Endothelial cell (in vitro differentiated cells): ENCODE measurements at regions not wholly inside any gene's neighbourhood (a gene's known extent, or its start where the extent isn't known, plus 50 kb on each side); places are given as distances from the start of the nearest gene placed in this dataset.

Experiments used
- DNase-seq: peaks from one replicate; pipeline ENCODE4 v3.0.0; 2021; ENCODE audit warnings: low spot score
- H3K27ac Mint-ChIP-seq: one replicate; pipeline ENCODE4 v1.8.0; 2021; ENCODE audit warnings: mixed read lengths, inconsistent platforms; ENCODE audit not compliant: unreplicated experiment
- H3K27me3 Mint-ChIP-seq: one replicate; pipeline ENCODE4 v1.8.0; 2021; ENCODE audit warnings: mild to moderate bottlenecking, moderate library complexity, mixed read lengths, inconsistent platforms; ENCODE audit not compliant: unreplicated experiment
- H3K36me3 Mint-ChIP-seq: one replicate; pipeline ENCODE4 v1.8.0; 2021; ENCODE audit warnings: mild to moderate bottlenecking, low read depth, mixed read lengths, inconsistent platforms; ENCODE audit not compliant: unreplicated experiment
- H3K4me1 Mint-ChIP-seq: one replicate; pipeline ENCODE4 v1.8.0; 2021; ENCODE audit warnings: mild to moderate bottlenecking, mixed read lengths, inconsistent platforms; ENCODE audit not compliant: unreplicated experiment
- H3K4me3 Mint-ChIP-seq: one replicate; pipeline ENCODE4 v1.8.0; 2021; ENCODE audit warnings: mild to moderate bottlenecking, mixed read lengths, inconsistent platforms; ENCODE audit not compliant: unreplicated experiment
- H3K9me3 Mint-ChIP-seq: one replicate; pipeline ENCODE4 v1.8.0; 2021; ENCODE audit warnings: mixed read lengths, inconsistent platforms; ENCODE audit not compliant: unreplicated experiment
- CTCF ChIP-seq: fragments of 200-600 bp; sonication (generic); IDR thresholded peaks from one replicate; pipeline ENCODE4 v1.5.0; 2021; ENCODE audit warnings: antibody characterized with exemption; ENCODE audit not compliant: unreplicated experiment

- Mint-ChIP-seq H3K4me1 (no peaks in the 10 kb centered on the region), H3K36me3 (no peaks in the 10 kb centered on the region), H3K4me3 (no peak overlapping the region), H3K27me3 (no peaks in the 10 kb centered on the region), H3K9me3 (peaks cover 5% of the 10 kb centered on the region), H3K27ac (no peak overlapping the region)
- no peak for DNase-seq
- no peak for TF ChIP-seq CTCF
Observed at GRCh38 chr21:41029571-41029970, 138.4 kb upstream of the BACE2 start.

- Mint-ChIP-seq H3K27me3 (no peaks in the 10 kb centered on the region), H3K36me3 (no peaks in the 10 kb centered on the region), H3K4me3 (no peak overlapping the region), H3K9me3 (peaks cover 9% of the 10 kb centered on the region), H3K27ac (no peak overlapping the region), H3K4me1 (no peaks in the 10 kb centered on the region)
- DNase-seq = no peak
- no peak for TF ChIP-seq CTCF
Observed at GRCh38 chr21:41031701-41032220, 136.2 kb upstream of the BACE2 start.

- no peaks in the 10 kb centered on the region for H3K36me3 Mint-ChIP-seq
- no peak overlapping the region for H3K27ac Mint-ChIP-seq
Observed at GRCh38 chr21:41032541-41032940, 135.4 kb upstream of the BACE2 start.

GRCh38 chr21:41037212-41037611 is 130.7 kb upstream of the BACE2 start:
- peaks cover 6% of the 10 kb centered on the region for H3K9me3 Mint-ChIP-seq
- no peak overlapping the region for H3K4me3 Mint-ChIP-seq
- no peaks in the 10 kb centered on the region for H3K4me1 Mint-ChIP-seq
- no peak for DNase-seq
- H3K27me3 Mint-ChIP-seq = no peaks in the 10 kb centered on the region
- H3K27ac Mint-ChIP-seq = no peak overlapping the region
- TF ChIP-seq CTCF = no peak
- no peaks in the 10 kb centered on the region for H3K36me3 Mint-ChIP-seq

More at GRCh38 chr21:41032541-41032940, 135.4 kb upstream of the BACE2 start:
- Mint-ChIP-seq H3K4me3 (no peak overlapping the region), H3K27me3 (no peaks in the 10 kb centered on the region), H3K4me1 (no peaks in the 10 kb centered on the region), H3K9me3 (peaks cover 6% of the 10 kb centered on the region)
- no peak for DNase-seq
- TF ChIP-seq CTCF = no peak

GRCh38 chr21:41037936-41038335 is 130.0 kb upstream of the BACE2 start:
- Mint-ChIP-seq H3K27ac (no peak overlapping the region), H3K4me1 (no peaks in the 10 kb centered on the region), H3K27me3 (no peaks in the 10 kb centered on the region), H3K4me3 (no peak overlapping the region), H3K36me3 (no peaks in the 10 kb centered on the region), H3K9me3 (peaks cover 6% of the 10 kb centered on the region)
- TF ChIP-seq CTCF = no peak
- no peak for DNase-seq
